ENCODE measurements at regions not wholly inside any gene's neighbourhood (a gene's known extent, or its start where the extent isn't known, plus 50 kb on each side); places are given as distances from the start of the nearest gene placed in this dataset.
A peak's percentile ranks its signal among the peaks of the same experiment; 100 is the strongest.

DNA sequence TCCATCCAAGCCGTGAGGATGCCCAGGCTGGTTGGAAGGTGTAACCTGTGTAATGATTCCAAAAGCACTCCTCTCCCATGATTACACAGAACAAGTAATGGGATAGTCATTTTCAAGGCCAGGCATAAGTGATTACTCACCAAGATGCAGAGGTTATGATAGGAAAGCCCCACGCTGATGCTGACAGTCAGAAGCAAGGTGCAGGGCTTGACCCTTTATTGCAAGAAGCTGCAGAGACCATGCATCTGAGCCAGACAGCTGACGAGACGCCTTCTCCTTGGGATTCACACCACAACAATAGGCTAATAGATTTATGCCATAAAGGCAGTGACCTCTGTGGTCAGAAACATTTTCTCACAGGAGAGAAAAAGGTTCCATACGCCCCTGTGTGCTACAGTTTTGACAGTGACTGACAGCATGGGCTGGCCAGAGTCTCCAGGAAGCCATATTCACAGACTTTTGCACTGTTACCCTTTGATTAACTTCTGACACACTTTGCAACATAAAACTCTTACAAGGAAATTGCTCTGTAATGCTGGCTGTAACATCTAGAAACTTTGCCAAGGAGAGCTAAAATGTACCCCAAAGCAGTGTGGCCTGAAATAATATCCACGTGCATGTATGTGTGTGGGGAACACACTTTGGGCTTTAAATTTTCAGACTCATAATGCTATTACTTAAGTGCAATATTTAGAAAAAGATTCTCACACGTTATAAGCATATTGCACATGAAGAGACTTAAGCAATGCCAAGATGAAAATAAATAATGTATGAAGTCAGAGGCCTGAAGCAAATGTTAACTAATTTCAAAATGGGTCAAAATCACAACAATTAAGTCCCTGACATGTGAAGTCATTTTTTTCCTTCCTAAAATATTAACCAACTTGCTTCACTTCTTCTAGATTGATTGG, 1079.0 kb upstream of the TENM4 start:
- Mint-ChIP-seq H3K4me3 (no peak overlapping the region), H3K9me3 (no peaks in the 10 kb centered on the region), H3K4me1 (peaks cover 8% of the 10 kb centered on the region), H3K27ac (no peak overlapping the region), H3K27me3 (ENCODE audit: insufficient read depth) (no peaks in the 10 kb centered on the region), H3K36me3 (ENCODE audit: low read depth) (no peaks in the 10 kb centered on the region)
- H3K4me1 ChIP-seq (ENCODE audit: control insufficient read depth, insufficient read depth, low read length), result peaks cover 4% of the 10 kb centered on the region
- H3K9ac ChIP-seq (ENCODE audit: extremely low read depth, low read length, poor library complexity, severe bottlenecking), result no peak overlapping the region
- peaks cover 6% of the 10 kb centered on the region for H3K9me3 ChIP-seq (ENCODE audit: control insufficient read depth, low read length)
- WGBS, 2 experiments (ENCODE audit: insufficient coverage in 1 of 2, insufficient read length in 1 of 2), result 51 to 92% methylated on average over 4 to 7 of the region's 7 CpGs
- TF ChIP-seq, protein P1, sequence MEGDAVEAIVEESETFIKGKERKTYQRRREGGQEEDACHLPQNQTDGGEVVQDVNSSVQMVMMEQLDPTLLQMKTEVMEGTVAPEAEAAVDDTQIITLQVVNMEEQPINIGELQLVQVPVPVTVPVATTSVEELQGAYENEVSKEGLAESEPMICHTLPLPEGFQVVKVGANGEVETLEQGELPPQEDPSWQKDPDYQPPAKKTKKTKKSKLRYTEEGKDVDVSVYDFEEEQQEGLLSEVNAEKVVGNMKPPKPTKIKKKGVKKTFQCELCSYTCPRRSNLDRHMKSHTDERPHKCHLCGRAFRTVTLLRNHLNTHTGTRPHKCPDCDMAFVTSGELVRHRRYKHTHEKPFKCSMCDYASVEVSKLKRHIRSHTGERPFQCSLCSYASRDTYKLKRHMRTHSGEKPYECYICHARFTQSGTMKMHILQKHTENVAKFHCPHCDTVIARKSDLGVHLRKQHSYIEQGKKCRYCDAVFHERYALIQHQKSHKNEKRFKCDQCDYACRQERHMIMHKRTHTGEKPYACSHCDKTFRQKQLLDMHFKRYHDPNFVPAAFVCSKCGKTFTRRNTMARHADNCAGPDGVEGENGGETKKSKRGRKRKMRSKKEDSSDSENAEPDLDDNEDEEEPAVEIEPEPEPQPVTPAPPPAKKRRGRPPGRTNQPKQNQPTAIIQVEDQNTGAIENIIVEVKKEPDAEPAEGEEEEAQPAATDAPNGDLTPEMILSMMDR (conservative IDR thresholded peaks at IDR 0.05), result no peak
- peak overlapping the region; percentile 82 for H3K27ac ChIP-seq (ENCODE audit: low read depth, low read length)
- H3K36me3 ChIP-seq (ENCODE audit: control insufficient read depth, insufficient read depth, low read length), result no peaks in the 10 kb centered on the region
- DNase-seq, result no peak
- no peaks in the 10 kb centered on the region for H3K27me3 ChIP-seq (ENCODE audit: control insufficient read depth, insufficient read depth, low read length, poor library complexity, severe bottlenecking)
- no peak overlapping the region for H3K4me3 ChIP-seq (ENCODE audit: low read length)

DNA sequence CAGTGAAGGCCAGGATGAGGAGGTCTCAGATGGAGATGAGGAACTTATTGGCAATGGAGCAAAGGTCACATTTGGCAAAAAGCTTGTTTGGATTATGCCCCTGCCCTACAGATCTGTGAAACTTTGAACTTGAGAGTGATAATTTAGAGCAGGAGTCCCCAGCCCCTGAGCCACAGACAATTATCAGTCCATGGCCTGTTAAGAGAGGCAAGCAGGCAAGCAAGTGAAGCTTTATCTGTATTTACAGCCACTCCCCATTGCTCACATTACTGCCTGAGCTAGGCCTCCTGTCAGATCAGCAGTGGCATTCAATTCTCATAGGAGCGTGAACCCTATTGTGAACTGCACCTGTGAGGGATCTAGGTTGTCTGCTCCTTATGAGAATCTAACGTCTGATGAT, 1076.9 kb upstream of the TENM4 start:
- Histone ChIP-seq H3K4me3 (ENCODE audit: low read length) (peak overlapping the region; percentile 24), H3K36me3 (ENCODE audit: control insufficient read depth, insufficient read depth, low read length) (no peaks in the 10 kb centered on the region), H3K27me3 (ENCODE audit: control insufficient read depth, insufficient read depth, low read length, poor library complexity, severe bottlenecking) (no peaks in the 10 kb centered on the region), H3K27ac (ENCODE audit: low read depth, low read length) (no peak overlapping the region), H3K9me3 (ENCODE audit: control insufficient read depth, low read length) (peaks cover 6% of the 10 kb centered on the region), H3K9ac (ENCODE audit: extremely low read depth, low read length, poor library complexity, severe bottlenecking) (no peak overlapping the region), H3K4me1 (ENCODE audit: control insufficient read depth, insufficient read depth, low read length) (peaks cover 4% of the 10 kb centered on the region)
- DNase-seq, result no peak
- Mint-ChIP-seq H3K4me3 (no peak overlapping the region), H3K27ac (no peak overlapping the region), H3K27me3 (ENCODE audit: insufficient read depth) (no peaks in the 10 kb centered on the region), H3K9me3 (no peaks in the 10 kb centered on the region), H3K4me1 (peaks cover 8% of the 10 kb centered on the region), H3K36me3 (ENCODE audit: low read depth) (no peaks in the 10 kb centered on the region)
- 69 to 92% methylated on average over 2 of the region's 2 CpGs for WGBS, 2 experiments (ENCODE audit: insufficient coverage in 1 of 2, insufficient read length in 1 of 2)
- TF ChIP-seq, protein P1 (conservative IDR thresholded peaks at IDR 0.05), result no peak

DNA sequence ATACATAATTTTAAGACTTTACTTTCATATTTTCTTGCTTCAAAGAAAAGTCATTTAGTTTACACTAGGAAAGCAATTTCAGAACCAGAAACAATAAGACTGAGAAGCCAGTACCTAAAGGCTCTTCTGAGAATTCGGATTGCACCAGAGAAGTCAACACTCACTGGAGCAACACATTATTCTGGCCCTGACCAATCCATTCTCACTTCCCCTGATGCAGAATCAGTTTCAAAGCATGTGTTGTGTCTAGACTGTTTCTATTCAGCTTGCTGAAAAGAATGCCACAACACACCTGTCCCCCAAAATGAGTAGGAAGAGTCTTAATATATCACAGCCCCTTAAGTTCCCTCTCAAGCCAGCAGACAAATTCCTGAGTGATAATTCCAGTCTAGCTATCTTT, 1074.3 kb upstream of the TENM4 start:
- H3K9ac ChIP-seq (ENCODE audit: extremely low read depth, low read length, poor library complexity, severe bottlenecking), result no peak overlapping the region
- peaks cover 6% of the 10 kb centered on the region for H3K9me3 ChIP-seq (ENCODE audit: control insufficient read depth, low read length)
- WGBS, 2 experiments (ENCODE audit: insufficient coverage in 1 of 2, insufficient read length in 1 of 2), result 86 to 100% methylated on average over 1 of the region's 1 CpG
- H3K36me3 ChIP-seq (ENCODE audit: control insufficient read depth, insufficient read depth, low read length), result no peaks in the 10 kb centered on the region
- peaks cover 4% of the 10 kb centered on the region for H3K4me1 ChIP-seq (ENCODE audit: control insufficient read depth, insufficient read depth, low read length)
- TF ChIP-seq, protein P1 (conservative IDR thresholded peaks at IDR 0.05), result no peak
- no peak for DNase-seq
- Mint-ChIP-seq H3K27me3 (ENCODE audit: insufficient read depth) (no peaks in the 10 kb centered on the region), H3K27ac (no peak overlapping the region), H3K9me3 (peaks cover 2% of the 10 kb centered on the region), H3K4me3 (no peak overlapping the region), H3K4me1 (peaks cover 8% of the 10 kb centered on the region), H3K36me3 (ENCODE audit: low read depth) (no peaks in the 10 kb centered on the region)
- H3K27ac ChIP-seq (ENCODE audit: low read depth, low read length), result no peak overlapping the region
- no peak overlapping the region for H3K4me3 ChIP-seq (ENCODE audit: low read length)
- H3K27me3 ChIP-seq (ENCODE audit: control insufficient read depth, insufficient read depth, low read length, poor library complexity, severe bottlenecking), result no peaks in the 10 kb centered on the region

Data from endodermal cell (in vitro differentiated cells).